NAMALWA (cell line): ENCODE measurements at regions not wholly inside any gene's neighbourhood (a gene's known extent, or its start where the extent isn't known, plus 50 kb on each side); places are given as distances from the start of the nearest gene placed in this dataset.

Source experiments
- DNase-seq: peaks from one replicate; pipeline ENCODE4 v3.0.0-alpha.2; 2015; ENCODE audit warnings: low spot score

GRCh38 chr22:45096256-45096907 lies 67.3 kb upstream of the NUP50 start:
- DNase-seq = peak; percentile 69

- no peak for DNase-seq
Observed at GRCh38 chr22:45097061-45097460, 66.7 kb upstream of the NUP50 start.

GRCh38 chr22:45098056-45098455 lies 65.7 kb upstream of the NUP50 start:
- no peak for DNase-seq

- DNase-seq = no peak
Observed at GRCh38 chr22:45099961-45100360, 63.8 kb upstream of the NUP50 start.

DNA sequence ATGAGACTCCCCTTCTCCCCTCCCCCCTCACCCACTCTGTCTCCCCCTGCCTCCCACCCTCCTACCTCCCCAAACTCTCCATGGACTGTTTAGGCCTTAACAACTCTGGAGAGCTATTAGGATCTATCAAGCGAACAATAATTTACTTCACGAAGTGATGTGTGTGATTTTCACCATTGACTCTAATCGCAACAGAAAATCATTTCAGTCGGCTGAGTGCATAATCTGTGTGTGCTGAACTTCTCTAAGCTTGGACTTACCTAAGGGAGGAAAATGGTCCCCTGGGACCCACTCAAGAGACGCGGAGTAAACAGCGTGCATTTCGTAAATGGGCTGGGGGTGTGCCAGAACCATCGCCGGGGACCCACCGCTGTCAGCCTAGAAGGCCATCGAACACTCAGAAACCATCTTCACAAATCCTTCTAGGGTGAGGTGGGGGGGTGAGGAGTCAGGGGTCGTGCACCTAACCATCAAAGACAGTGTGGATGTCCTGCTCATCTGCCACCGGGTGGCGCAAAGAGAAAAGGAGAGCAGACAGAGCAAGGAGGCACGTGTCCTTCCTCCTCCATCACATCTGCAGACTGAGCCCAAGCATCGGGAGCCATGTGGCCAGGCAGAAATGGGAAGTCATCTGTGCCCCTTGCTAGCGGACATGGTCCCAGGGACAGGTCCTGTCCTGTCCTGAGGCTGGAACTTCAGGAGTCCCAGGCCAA lies 62.1 kb upstream of the NUP50 start:
- DNase-seq = peak; percentile 75

- no peak for DNase-seq
Observed at GRCh38 chr22:45102896-45103420, 60.8 kb upstream of the NUP50 start.

GRCh38 chr22:45103756-45104155 lies 60.0 kb upstream of the NUP50 start:
- DNase-seq = no peak

DNA sequence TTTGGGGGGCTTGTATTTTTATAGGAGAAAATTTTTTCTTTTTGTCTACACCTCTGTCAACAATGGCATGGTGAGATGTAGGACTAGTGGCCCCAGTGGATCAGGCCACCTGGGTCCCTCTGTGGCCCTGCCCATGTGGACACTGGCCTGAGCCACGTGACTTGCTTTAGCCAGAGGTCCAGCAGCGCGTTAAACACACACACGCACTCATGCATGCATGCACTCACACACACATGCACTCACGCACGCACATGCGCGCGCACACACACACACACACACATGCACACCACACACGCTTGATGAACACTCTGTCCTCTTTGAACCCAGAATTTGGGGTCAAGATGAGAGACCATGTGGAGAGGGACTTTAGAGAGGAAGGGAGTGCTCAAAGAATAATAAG lies 59.4 kb upstream of the NUP50 start:
- DNase-seq = no peak

DNA sequence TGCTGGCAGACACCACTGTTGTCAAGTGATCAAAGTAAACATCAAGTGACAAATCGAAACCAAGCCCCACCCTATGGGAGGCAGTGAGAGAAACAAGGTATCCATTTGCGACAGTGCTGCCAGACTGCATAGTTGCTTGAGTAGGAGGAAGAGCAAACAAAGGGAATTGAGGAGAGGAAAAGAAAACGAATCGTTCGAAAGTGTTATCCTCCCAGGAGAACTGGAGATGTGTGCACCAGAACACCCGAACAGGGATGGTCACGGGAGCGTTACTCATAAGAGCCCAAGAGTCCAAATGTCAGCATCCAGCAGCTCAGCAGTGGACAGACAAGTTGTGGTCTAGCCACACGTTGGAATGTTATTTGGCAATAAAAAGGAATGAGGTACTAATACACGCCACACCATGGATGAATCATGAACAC lies 58.4 kb upstream of the NUP50 start:
- DNase-seq = no peak

- no peak for DNase-seq
Observed at GRCh38 chr22:45107671-45108070, 56.1 kb upstream of the NUP50 start.

- no peak for DNase-seq
Observed at GRCh38 chr22:45112136-45112879, 51.4 kb upstream of the NUP50 start.
